22Rv1 (cell line): ENCODE measurements at regions not wholly inside any gene's neighbourhood (a gene's known extent, or its start where the extent isn't known, plus 50 kb on each side); places are given as distances from the start of the nearest gene placed in this dataset.

Experiments
- H3K27ac ChIP-seq: fragments of 450-650 bp; 2 replicates; pipeline ENCODE4 v1.5.1; 2017
- ZFX ChIP-seq: fragments of 450-650 bp; IDR thresholded peaks from 2 replicates; pipeline ENCODE4 v1.6.1; 2017; ENCODE audit warnings: antibody characterized with exemption, borderline replicate concordance
- TF ChIP-seq, protein P1 (sequence below): fragments of 450-650 bp; IDR thresholded peaks from 2 replicates; pipeline ENCODE4 v1.5.1; 2017; ENCODE audit warnings: mild to moderate bottlenecking

GRCh38 chr22:26975865-26976264 is 318.5 kb downstream of the MIAT start:
- TF ChIP-seq, protein P1, sequence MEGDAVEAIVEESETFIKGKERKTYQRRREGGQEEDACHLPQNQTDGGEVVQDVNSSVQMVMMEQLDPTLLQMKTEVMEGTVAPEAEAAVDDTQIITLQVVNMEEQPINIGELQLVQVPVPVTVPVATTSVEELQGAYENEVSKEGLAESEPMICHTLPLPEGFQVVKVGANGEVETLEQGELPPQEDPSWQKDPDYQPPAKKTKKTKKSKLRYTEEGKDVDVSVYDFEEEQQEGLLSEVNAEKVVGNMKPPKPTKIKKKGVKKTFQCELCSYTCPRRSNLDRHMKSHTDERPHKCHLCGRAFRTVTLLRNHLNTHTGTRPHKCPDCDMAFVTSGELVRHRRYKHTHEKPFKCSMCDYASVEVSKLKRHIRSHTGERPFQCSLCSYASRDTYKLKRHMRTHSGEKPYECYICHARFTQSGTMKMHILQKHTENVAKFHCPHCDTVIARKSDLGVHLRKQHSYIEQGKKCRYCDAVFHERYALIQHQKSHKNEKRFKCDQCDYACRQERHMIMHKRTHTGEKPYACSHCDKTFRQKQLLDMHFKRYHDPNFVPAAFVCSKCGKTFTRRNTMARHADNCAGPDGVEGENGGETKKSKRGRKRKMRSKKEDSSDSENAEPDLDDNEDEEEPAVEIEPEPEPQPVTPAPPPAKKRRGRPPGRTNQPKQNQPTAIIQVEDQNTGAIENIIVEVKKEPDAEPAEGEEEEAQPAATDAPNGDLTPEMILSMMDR, result no peak
- TF ChIP-seq ZFX, result no peak
- no peak overlapping the region for H3K27ac ChIP-seq

DNA sequence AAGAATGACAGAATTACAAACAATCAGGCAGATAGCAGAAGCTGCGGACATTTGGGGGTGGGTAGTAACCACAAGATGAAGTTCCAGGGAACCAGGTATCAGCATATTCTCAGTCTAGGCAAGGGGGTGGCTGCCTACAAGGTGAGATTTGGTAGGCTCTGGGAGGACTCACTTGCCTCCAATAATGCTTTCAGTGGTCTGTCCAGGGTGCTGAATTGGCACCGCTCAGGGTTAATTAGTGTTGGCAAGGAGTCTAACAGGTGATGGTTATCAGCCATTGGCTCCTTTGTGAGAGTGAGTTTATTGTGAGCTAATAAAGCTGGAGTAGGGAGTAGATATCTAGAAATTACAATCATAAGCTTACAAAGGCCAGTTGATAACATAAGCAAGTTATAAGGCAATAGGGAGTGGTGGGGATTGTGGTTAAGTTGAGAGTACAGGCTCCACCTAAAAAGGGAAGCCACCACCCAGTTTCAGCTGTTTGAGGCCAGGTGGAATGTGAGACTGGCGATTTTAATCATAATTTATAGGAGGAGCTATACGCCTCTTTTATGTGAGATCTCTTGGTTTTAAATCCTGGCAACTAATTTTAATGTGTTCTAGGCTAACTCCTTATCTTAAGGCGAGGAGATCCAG is 320.5 kb downstream of the MIAT start:
- no peak overlapping the region for H3K27ac ChIP-seq
- TF ChIP-seq, protein P1, result no peak
- TF ChIP-seq ZFX, result no peak

GRCh38 chr22:26979294-26979693 is 321.9 kb downstream of the MIAT start:
- TF ChIP-seq, protein P1, result no peak
- no peak for TF ChIP-seq ZFX
- no peak overlapping the region for H3K27ac ChIP-seq

GRCh38 chr22:26981111-26981510 is 323.7 kb downstream of the MIAT start:
- no peak overlapping the region for H3K27ac ChIP-seq
- no peak for TF ChIP-seq ZFX
- TF ChIP-seq, protein P1, result no peak

- TF ChIP-seq ZFX, result no peak
- TF ChIP-seq, protein P1, result no peak
- no peak overlapping the region for H3K27ac ChIP-seq
These were observed 324.2 kb downstream of the MIAT start for GRCh38 chr22:26981541-26981940.

DNA sequence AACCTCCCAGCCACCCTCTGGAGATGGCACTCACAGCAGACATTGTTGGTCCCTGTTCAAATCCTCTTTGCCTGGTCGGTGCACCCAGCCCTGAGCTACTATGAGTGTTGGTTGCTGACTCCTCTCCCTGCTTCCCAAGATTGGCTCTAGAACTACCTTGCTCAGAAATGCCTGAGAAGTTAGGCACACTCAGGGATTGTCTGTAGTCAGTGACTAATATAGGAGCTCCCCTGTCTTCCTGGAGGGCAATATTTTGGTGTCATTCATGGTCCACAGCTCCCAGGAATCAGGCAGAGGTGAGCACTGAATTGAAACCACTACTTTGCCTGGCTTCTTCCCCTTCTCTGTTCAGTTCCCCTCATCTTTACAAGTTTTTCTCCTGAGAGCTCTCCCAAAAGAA is 325.9 kb downstream of the MIAT start:
- TF ChIP-seq, protein P1, result no peak
- TF ChIP-seq ZFX, result no peak
- H3K27ac ChIP-seq, result no peak overlapping the region

GRCh38 chr22:26985206-26985605 is 327.8 kb downstream of the MIAT start:
- TF ChIP-seq ZFX, result no peak
- TF ChIP-seq, protein P1, result no peak
- no peak overlapping the region for H3K27ac ChIP-seq
